AG04449 (cell line): ENCODE measurements at regions not wholly inside any gene's neighbourhood (a gene's known extent, or its start where the extent isn't known, plus 50 kb on each side); places are given as distances from the start of the nearest gene placed in this dataset.

Experiments
- CTCF ChIA-PET: fragments of 350-600 bp; formaldehyde crosslinking; extraction: SDS; loops from one replicate; lab custom pipeline; 2021; ENCODE audit warnings: antibody characterized with exemption; lab: Yijun Ruan, JAX
- POLR2A ChIA-PET: fragments of 400-600, 350-600 bp; formaldehyde crosslinking; extraction: SDS; loops from one replicate; lab custom pipeline; 2020; ENCODE audit warnings: antibody characterized with exemption, inconsistent platforms; lab: Yijun Ruan, JAX
- DNase-seq: peaks from one replicate; pipeline ENCODE4 v3.0.0-alpha.2; 2010; ENCODE audit warnings: low read depth, low spot score
- H3K4me3 ChIP-seq: 2 replicates; pipeline ENCODE4 v1.5.1; 2011; ENCODE audit warnings: low read depth, mild to moderate bottlenecking, control low read depth, low read length
- CTCF ChIP-seq: IDR thresholded peaks from one replicate; pipeline ENCODE4 v1.5.1; 2011; ENCODE audit warnings: mild to moderate bottlenecking, moderate library complexity, low read length, control low read depth, inconsistent platforms; ENCODE audit not compliant: insufficient read depth; ENCODE audit errors: missing control alignments

DNA sequence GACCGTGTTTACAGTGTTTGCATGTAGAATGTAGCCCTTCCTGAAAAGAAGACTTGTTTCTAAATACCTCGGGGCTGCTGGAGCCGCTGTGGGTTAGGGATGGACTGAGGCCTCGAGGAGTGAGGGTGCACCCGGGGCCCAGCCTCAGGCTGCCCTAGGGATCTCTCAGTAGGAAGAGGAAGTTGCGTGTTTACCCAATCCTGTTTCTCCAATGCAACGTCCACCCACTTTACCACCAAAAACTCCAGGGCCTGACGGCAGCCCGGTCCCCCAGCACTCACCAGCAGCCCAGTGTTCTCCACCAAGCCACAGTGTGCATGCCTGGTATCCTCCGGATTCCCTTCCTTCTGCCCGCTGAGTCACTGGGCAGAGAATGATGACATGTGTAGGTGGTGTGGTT is 255.8 kb downstream of the GLI2 start:
- H3K4me3 ChIP-seq = no peak overlapping the region
- POLR2A ChIA-PET = no interaction called here
- CTCF ChIA-PET = no interaction called here
- DNase-seq = no peak
- no peak for TF ChIP-seq CTCF

GRCh38 chr2:120992791-120993555 is 257.3 kb downstream of the GLI2 start:
- TF ChIP-seq CTCF = no peak
- POLR2A ChIA-PET = no interaction called here

DNA sequence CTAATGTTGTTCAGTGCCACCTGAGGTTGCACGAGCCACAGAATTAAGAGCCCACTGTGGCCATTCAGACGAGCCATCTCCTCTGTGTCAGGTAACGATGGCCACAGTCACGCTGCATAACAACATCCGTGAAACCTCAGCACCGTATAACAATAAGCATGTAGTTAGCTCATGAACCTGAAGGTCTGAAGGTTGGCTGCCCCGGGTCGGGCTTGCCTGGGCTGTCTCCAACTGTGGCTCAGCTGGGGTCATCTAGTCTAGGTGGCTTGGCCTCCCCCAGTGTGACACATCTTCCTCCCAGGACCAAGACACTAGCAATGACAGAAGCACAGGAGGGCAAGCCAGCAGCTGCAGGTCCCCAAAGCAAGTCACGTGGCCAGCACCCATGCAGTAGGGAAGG is 258.0 kb downstream of the GLI2 start:
- ChIA-PET POLR2A (no interaction called here), CTCF (interaction anchor here (0.7 kb wide), 1 partner anchor 84 kb away, joined by 3 read pairs; no protein-coding TSS in a partner anchor)
- DNase-seq = no peak
- H3K4me3 ChIP-seq = no peak overlapping the region
- no peak for TF ChIP-seq CTCF

More at GRCh38 chr2:120992791-120993555, 257.3 kb downstream of the GLI2 start:
- H3K4me3 ChIP-seq = no peak overlapping the region
- DNase-seq = no peak
- CTCF ChIA-PET = interaction anchor here (0.6 to 0.7 kb wide), 2 partner anchors 79 to 85 kb away, joined by 3 to 4 read pairs; no protein-coding TSS in a partner anchor

- TF ChIP-seq CTCF = no peak
- no peak for DNase-seq
- H3K4me3 ChIP-seq = no peak overlapping the region
- ChIA-PET POLR2A (no interaction called here), CTCF (interaction anchor here (1.0 kb wide), 1 partner anchor 11 kb away, joined by 4 read pairs; no protein-coding TSS in a partner anchor)
Observed at GRCh38 chr2:120994301-120994995, 258.8 kb downstream of the GLI2 start.

DNA sequence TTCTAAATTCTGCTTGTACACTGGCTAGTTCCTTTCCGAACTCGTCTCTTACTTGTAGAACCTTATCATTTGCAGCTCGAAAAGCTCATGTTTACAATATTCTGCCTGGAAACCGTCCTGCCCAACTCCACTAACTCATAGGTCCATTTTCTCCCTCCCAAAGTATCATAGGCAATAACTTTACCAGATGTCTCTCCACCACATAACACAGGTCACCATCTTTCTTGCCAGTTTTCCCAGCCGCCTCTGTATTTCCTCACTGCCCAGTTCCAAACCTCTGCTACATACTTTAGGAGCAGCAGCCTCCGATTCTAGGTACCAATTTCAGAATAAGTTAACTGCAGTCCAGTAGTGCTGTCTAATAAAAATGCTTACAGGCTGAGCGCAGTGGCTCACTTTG is 259.5 kb downstream of the GLI2 start:
- H3K4me3 ChIP-seq = no peak overlapping the region
- DNase-seq = no peak
- POLR2A ChIA-PET = no interaction called here
- no peak for TF ChIP-seq CTCF
- CTCF ChIA-PET = interaction anchor here (1.0 kb wide), 1 partner anchor 10 kb away, joined by 4 read pairs; no protein-coding TSS in a partner anchor

- no peak for TF ChIP-seq CTCF
- DNase-seq = no peak
- ChIA-PET CTCF (no interaction called here), POLR2A (interaction anchor here (0.6 kb wide), 1 partner anchor 17 kb away, joined by 3 read pairs; no protein-coding TSS in a partner anchor)
- H3K4me3 ChIP-seq = no peak overlapping the region
Observed at GRCh38 chr2:120995656-120996190, 260.1 kb downstream of the GLI2 start.
